IPS-NIHi7 (cell line): ENCODE measurements at regions not wholly inside any gene's neighbourhood (a gene's known extent, or its start where the extent isn't known, plus 50 kb on each side); places are given as distances from the start of the nearest gene placed in this dataset.
"Not testable (repeated sequence)": the region's sequence is repeated elsewhere in the genome, so short reads cannot be mapped to it uniquely, and the experiment has no call there.

Experiments
- DNase-seq: peaks from one replicate; pipeline ENCODE4 v3.0.0; 2012; ENCODE audit warnings: mixed read lengths; ENCODE audit errors: extremely low spot score

GRCh38 chr6:164396071-164397047, 913.0 kb downstream of the C6orf118 start:
- no peak for DNase-seq

DNA sequence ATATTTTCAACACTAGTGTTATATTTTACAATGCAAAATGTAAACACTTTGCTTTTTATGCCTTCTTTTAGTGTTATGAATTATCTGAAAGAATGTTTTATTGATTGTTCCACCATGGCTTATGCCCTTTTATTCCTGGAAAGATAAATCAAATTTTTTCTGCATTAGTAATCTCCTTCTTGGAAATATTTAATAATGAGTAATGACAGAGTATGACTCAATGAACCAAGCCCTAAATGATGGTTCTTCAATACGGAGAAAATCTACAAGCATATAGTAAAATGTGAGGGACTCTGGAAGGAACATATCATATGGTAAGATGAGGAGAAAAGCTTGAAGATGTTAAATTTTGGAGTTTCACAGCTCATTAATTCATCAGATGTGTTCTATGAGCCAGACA, 929.6 kb downstream of the C6orf118 start:
- no peak for DNase-seq

DNA sequence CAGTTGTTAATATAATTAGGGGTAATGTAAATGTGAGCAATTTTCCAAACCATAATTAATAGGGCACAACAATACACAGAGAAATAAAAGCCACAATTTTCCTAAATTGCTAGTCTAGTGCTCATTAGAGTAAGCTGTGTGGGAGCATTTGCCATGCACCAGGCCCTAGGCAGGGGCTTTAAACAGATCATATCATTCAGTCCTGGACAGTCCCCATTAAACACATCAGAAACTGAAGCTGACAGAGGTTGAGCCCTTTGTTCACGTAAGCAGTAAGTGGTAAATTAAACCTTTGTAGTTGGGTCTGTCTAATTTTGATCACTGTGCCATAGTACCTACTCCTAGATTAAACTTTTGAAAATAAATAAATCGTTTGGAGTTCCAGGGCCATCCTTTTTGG, 931.1 kb downstream of the C6orf118 start:
- DNase-seq: no peak

- DNase-seq: no peak
Observed at GRCh38 chr6:164377348-164377918, 932.0 kb downstream of the C6orf118 start.

GRCh38 chr6:164370773-164371172, 938.6 kb downstream of the C6orf118 start:
- no peak for DNase-seq

DNA sequence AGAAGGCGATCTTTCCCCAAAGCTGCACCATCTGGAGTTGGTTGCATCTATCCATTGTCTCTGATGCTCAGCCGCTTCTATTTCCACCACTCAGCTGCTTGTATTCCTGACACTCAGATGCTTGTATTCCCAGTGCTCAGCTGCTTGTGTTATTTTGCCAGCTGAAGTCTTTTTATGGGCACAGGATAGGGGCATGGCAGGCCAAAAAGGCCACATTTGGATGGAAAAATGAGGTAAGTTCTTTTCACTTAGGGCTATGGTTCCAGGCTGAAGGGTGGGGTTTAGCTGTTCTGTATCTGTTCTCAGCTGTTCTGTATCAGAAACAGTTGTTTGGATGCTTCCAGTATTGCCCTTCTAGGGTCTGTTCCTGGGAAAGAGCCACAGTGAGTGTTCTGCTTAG, 944.9 kb downstream of the QKI start:
- DNase-seq: no peak

DNA sequence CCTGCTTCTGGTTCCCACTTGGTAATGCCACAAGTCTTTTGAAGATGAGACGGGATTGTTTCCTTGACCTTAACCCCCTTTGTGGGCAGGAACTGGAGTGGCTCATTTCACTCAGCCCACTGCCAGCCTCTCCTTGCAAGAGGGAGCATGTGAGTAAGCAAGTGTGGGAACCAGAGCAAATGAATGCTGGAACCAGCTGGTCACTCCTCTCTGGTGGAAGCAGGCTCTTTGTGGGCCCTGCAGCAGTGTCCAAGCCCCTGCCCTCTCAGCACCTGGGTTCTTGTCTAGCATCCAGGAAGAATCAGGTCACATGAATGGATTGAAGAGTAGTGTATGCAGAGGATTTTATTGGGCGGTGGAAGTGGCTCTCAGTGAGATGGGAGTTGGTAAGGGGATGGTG, 944.5 kb downstream of the QKI start:
- DNase-seq: no peak

GRCh38 chr6:164356814-164357213, 942.3 kb downstream of the QKI start:
- DNase-seq: no peak

DNA sequence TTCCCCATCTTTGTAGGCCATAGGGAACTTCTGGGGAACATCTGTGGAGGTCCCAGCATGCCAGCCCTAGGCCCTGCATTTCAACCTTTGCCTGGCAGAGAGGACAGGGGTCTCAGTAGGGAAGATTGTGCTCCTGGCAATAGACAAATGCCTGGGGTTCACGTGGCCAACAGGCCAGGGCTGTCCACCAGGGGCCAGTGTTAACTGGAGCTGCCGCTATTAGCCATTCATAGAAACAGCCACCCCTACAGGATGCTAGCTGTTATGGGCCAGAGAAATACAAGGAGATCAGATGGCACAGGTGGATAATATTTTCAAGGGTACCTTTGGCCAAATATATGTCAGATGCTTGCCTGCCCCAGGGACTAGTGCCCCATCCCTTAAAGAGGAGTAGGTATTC, 932.9 kb downstream of the QKI start:
- DNase-seq: peak; percentile 21

DNA sequence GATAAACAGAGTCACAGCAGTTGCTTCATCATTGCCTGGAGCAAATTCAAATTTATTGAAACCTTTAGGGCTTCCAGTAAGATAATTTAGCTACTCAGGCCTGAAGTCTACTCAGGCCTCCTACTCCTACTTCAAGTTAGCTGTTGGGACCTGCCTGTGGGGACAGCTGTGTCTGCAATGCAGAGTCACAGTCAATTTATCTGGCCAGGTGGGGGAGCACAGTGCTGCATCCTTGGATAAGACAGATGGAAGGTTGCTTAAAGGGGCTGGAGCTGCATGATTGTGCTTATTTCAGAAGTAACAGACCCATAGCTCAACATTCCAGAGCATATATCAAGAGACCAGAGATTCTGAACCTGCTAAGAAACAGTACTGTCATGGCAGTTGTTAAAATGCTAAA, 932.1 kb downstream of the QKI start:
- no peak for DNase-seq

- no peak for DNase-seq
Observed at GRCh38 chr6:164345806-164346496, 931.4 kb downstream of the QKI start.

GRCh38 chr6:164345327-164345726, 930.8 kb downstream of the QKI start:
- DNase-seq: no peak

- peak; percentile 30 for DNase-seq
Observed at GRCh38 chr6:164344801-164345291, 930.3 kb downstream of the QKI start.

- DNase-seq: not testable (repeated sequence)
Observed at GRCh38 chr6:164339442-164339841, 924.9 kb downstream of the QKI start.

GRCh38 chr6:164337925-164338397, 923.4 kb downstream of the QKI start:
- no peak for DNase-seq

- DNase-seq: no peak
Observed at GRCh38 chr6:164337024-164337924, 922.8 kb downstream of the QKI start.

GRCh38 chr6:164336455-164336854, 921.9 kb downstream of the QKI start:
- DNase-seq: no peak

- DNase-seq: no peak
Observed at GRCh38 chr6:164331026-164331425, 916.5 kb downstream of the QKI start.

- DNase-seq: no peak
Observed at GRCh38 chr6:164325168-164325567, 910.6 kb downstream of the QKI start.

- no peak for DNase-seq
Observed at GRCh38 chr6:164322533-164322932, 908.0 kb downstream of the QKI start.

DNA sequence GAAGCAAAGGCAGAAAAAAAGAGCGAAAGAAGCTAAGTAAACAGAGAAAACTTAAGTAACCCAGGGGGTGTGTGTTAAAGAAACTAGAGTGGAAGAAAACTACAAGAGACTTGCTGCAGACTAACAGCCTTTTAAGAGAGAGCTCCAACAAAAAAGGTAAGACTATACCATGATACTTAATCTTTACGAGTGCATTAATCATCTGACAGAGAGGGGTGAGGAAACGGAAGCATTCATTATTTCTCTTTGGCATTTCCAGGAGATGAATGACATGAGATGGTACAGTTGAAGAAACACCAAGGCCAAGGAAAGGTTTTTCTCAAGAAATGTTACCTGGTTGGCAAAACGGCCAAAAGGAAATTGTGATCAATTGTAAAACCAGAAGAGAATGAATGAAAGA, 906.8 kb downstream of the QKI start:
- DNase-seq: no peak
